ENCODE measurements at regions not wholly inside any gene's neighbourhood (a gene's known extent, or its start where the extent isn't known, plus 50 kb on each side); places are given as distances from the start of the nearest gene placed in this dataset.

- TF ChIP-seq POLR2A (IDR thresholded peaks at IDR 0.05) (no peak), EP300 (IDR thresholded peaks at IDR 0.05) (no peak), CTCF (IDR thresholded peaks at IDR 0.05) (no peak), POLR2AphosphoS5 (IDR thresholded peaks at IDR 0.05) (no peak)
Observed at GRCh38 chr3:30231277-30232141, 374.9 kb upstream of the TGFBR2 start.
